HFF-Myc (cell line): ENCODE measurements at regions not wholly inside any gene's neighbourhood (a gene's known extent, or its start where the extent isn't known, plus 50 kb on each side); places are given as distances from the start of the nearest gene placed in this dataset.
"Not testable (repeated sequence)": the region's sequence is repeated elsewhere in the genome, so short reads cannot be mapped to it uniquely, and the experiment has no call there.

Source experiments
- DNase-seq: peaks from one replicate; pipeline ENCODE4 v3.0.0-alpha.2; 2011; ENCODE audit warnings: low read depth; ENCODE audit errors: extremely low read depth
- H3K4me3 ChIP-seq: replicated peaks from 2 replicates; pipeline ENCODE4 v1.5.1; 2011; ENCODE audit warnings: low read depth, mild to moderate bottlenecking, control low read depth, low read length
- CTCF ChIP-seq: IDR thresholded peaks from 2 replicates; pipeline ENCODE4 v1.5.1; 2012; ENCODE audit warnings: mild to moderate bottlenecking, low read depth, low read length, control low read depth; ENCODE audit errors: missing control alignments

- no peak for TF ChIP-seq CTCF
- no peak for DNase-seq
- H3K4me3 ChIP-seq, result no peak overlapping the region
Measured at GRCh38 chrX:40530509-40530908, 50.3 kb upstream of the ATP6AP2 start.

GRCh38 chrX:40527543-40527942 is 53.2 kb upstream of the ATP6AP2 start:
- no peak for TF ChIP-seq CTCF
- no peak for DNase-seq
- H3K4me3 ChIP-seq, result no peak overlapping the region

- no peak for DNase-seq
- TF ChIP-seq CTCF, result no peak
Measured at GRCh38 chrX:40526412-40526811, 54.4 kb upstream of the ATP6AP2 start.

GRCh38 chrX:40525901-40526300 is 54.9 kb upstream of the ATP6AP2 start:
- DNase-seq, result not testable (repeated sequence)

More at GRCh38 chrX:40526412-40526811, 54.4 kb upstream of the ATP6AP2 start:
- no peak overlapping the region for H3K4me3 ChIP-seq

GRCh38 chrX:40524423-40524822 is 56.3 kb upstream of the ATP6AP2 start:
- H3K4me3 ChIP-seq, result no peak overlapping the region
- TF ChIP-seq CTCF, result no peak
- no peak for DNase-seq

More at GRCh38 chrX:40525901-40526300, 54.9 kb upstream of the ATP6AP2 start:
- H3K4me3 ChIP-seq, result not testable (repeated sequence)

- DNase-seq, result no peak
- no peak overlapping the region for H3K4me3 ChIP-seq
- TF ChIP-seq CTCF, result no peak
Measured at GRCh38 chrX:40523852-40524251, 56.9 kb upstream of the ATP6AP2 start.

DNA sequence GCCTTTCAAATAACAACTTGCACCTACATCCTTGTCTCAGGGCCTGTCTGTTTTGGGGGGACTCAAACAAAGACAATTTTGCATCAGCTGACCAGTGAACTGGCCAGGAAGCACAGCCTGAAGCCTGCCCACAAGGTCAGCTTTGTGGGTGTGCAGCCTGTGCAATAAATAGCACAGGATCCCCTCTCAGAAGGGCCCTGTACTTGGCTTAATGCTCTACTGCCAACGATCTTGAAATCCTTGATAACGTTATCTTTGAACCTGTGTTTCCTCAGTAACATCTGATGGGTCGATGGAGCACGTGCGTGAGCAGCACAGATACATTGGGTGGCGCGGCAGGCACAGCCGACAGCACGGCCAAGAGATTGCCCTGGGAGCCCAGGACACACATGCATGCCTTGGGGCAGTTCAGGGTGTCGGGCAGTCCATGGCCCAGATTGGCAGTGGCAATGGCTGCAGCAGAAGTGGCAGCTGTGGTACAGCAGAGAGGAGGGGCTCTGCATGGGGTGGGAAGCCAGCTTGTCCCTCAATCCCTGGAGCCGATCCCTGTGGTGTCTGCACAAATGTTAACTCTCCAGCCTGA is 58.8 kb upstream of the ATP6AP2 start:
- no peak overlapping the region for H3K4me3 ChIP-seq
- no peak for DNase-seq
- TF ChIP-seq CTCF, result no peak
